Coronary artery (tissue), 2 donors: ENCODE measurements at regions not wholly inside any gene's neighbourhood (a gene's known extent, or its start where the extent isn't known, plus 50 kb on each side); places are given as distances from the start of the nearest gene placed in this dataset.

Experiments
- DNase-seq: peaks from one replicate; pipeline ENCODE4 v3.0.0-alpha.2; 2017; ENCODE audit warnings: low spot score
- H3K27ac ChIP-seq, 2 donors: fragments of 200-600 bp; sonication (generic); one replicate each; pipeline ENCODE4 v1.5.1; 2016 to 2019
- H3K4me3 ChIP-seq: fragments of 200-600 bp; sonication (generic); 2 replicates; pipeline ENCODE4 v1.5.1; 2016; ENCODE audit warnings: mild to moderate bottlenecking, moderate library complexity
- CTCF ChIP-seq: fragments of 200-600 bp; sonication (generic); IDR thresholded peaks from one replicate; pipeline ENCODE4 v1.5.1; 2019; ENCODE audit warnings: antibody characterized with exemption

GRCh38 chr9:126085170-126085569 lies 241.5 kb upstream of the MVB12B start:
- no peak for DNase-seq
- TF ChIP-seq CTCF: no peak
- Histone ChIP-seq H3K27ac (no peak overlapping the region), H3K4me3 (no peak overlapping the region)

GRCh38 chr9:126088336-126088735 lies 238.3 kb upstream of the MVB12B start:
- H3K4me3 ChIP-seq: no peak overlapping the region
- no peak for DNase-seq
- TF ChIP-seq CTCF: no peak
- no peak overlapping the region for H3K27ac ChIP-seq

- no peak for DNase-seq
Measured at GRCh38 chr9:126089789-126090188, 236.8 kb upstream of the MVB12B start.

GRCh38 chr9:126093771-126094170 lies 232.9 kb upstream of the MVB12B start:
- no peak for DNase-seq
- no peak overlapping the region for H3K27ac ChIP-seq
- no peak for TF ChIP-seq CTCF

More at GRCh38 chr9:126089789-126090188, 236.8 kb upstream of the MVB12B start:
- no peak for TF ChIP-seq CTCF
- no peak overlapping the region for H3K4me3 ChIP-seq
- H3K27ac ChIP-seq: no peak overlapping the region

GRCh38 chr9:126095546-126096190 lies 231.0 kb upstream of the MVB12B start:
- no peak overlapping the region for H3K4me3 ChIP-seq
- no peak for TF ChIP-seq CTCF
- no peak for DNase-seq

More at GRCh38 chr9:126093771-126094170, 232.9 kb upstream of the MVB12B start:
- no peak overlapping the region for H3K4me3 ChIP-seq

GRCh38 chr9:126096340-126096739 lies 230.3 kb upstream of the MVB12B start:
- Histone ChIP-seq H3K4me3 (no peak overlapping the region), H3K27ac (no peak overlapping the region)
- no peak for DNase-seq
- TF ChIP-seq CTCF: no peak

More at GRCh38 chr9:126095546-126096190, 231.0 kb upstream of the MVB12B start:
- H3K27ac ChIP-seq: no peak overlapping the region

- Histone ChIP-seq H3K4me3 (no peak overlapping the region), H3K27ac (no peak overlapping the region)
- DNase-seq: no peak
- TF ChIP-seq CTCF: no peak
Measured at GRCh38 chr9:126097679-126098078, 228.9 kb upstream of the MVB12B start.
